ENCODE measurements at regions not wholly inside any gene's neighbourhood (a gene's known extent, or its start where the extent isn't known, plus 50 kb on each side); places are given as distances from the start of the nearest gene placed in this dataset.

- peaks cover 82% of the 10 kb centered on the region for H3K27me3 ChIP-seq
- H3K4me1 ChIP-seq (ENCODE audit: control insufficient read depth in 1 of 2, insufficient read depth in 1 of 2, low read depth in 1 of 2, low read length in 1 of 2): no peaks in the 10 kb centered on the region
- H3K9me3 ChIP-seq: no peaks in the 10 kb centered on the region
- no peak for TF ChIP-seq CTCF (IDR thresholded peaks at IDR 0.05)
- no peak overlapping the region for H3K4me3 ChIP-seq (ENCODE audit: low read depth in 1 of 2, low read length in 1 of 2)
- no peak overlapping the region for H3K27ac ChIP-seq
- H3K36me3 ChIP-seq: no peaks in the 10 kb centered on the region
These were observed 301.1 kb downstream of the IRF8 start for GRCh38 chr16:86199871-86200695.

GRCh38 chr16:86200722-86201121 lies 301.8 kb downstream of the IRF8 start:
- Histone ChIP-seq H3K27ac (no peak overlapping the region), H3K36me3 (no peaks in the 10 kb centered on the region), H3K9me3 (no peaks in the 10 kb centered on the region), H3K27me3 (peaks cover 75% of the 10 kb centered on the region), H3K4me1 (ENCODE audit: control insufficient read depth in 1 of 2, insufficient read depth in 1 of 2, low read depth in 1 of 2, low read length in 1 of 2) (no peaks in the 10 kb centered on the region), H3K4me3 (ENCODE audit: low read depth in 1 of 2, low read length in 1 of 2) (no peak overlapping the region)
- TF ChIP-seq CTCF (IDR thresholded peaks at IDR 0.05): no peak

GRCh38 chr16:86201746-86202145 lies 302.8 kb downstream of the IRF8 start:
- Histone ChIP-seq H3K27me3 (peaks cover 65% of the 10 kb centered on the region), H3K4me1 (ENCODE audit: control insufficient read depth in 1 of 2, insufficient read depth in 1 of 2, low read depth in 1 of 2, low read length in 1 of 2) (no peaks in the 10 kb centered on the region), H3K9me3 (no peaks in the 10 kb centered on the region), H3K4me3 (ENCODE audit: low read depth in 1 of 2, low read length in 1 of 2) (no peak overlapping the region), H3K27ac (no peak overlapping the region), H3K36me3 (no peaks in the 10 kb centered on the region)
- TF ChIP-seq CTCF (IDR thresholded peaks at IDR 0.05): no peak

GRCh38 chr16:86202267-86202666 lies 303.3 kb downstream of the IRF8 start:
- Histone ChIP-seq H3K4me3 (ENCODE audit: low read depth in 1 of 2, low read length in 1 of 2) (no peak overlapping the region), H3K27me3 (peaks cover 60% of the 10 kb centered on the region), H3K27ac (no peak overlapping the region), H3K9me3 (no peaks in the 10 kb centered on the region), H3K36me3 (no peaks in the 10 kb centered on the region), H3K4me1 (ENCODE audit: control insufficient read depth in 1 of 2, insufficient read depth in 1 of 2, low read depth in 1 of 2, low read length in 1 of 2) (no peaks in the 10 kb centered on the region)
- no peak for TF ChIP-seq CTCF (IDR thresholded peaks at IDR 0.05)

- Histone ChIP-seq H3K9me3 (no peaks in the 10 kb centered on the region), H3K27me3 (peaks cover 54% of the 10 kb centered on the region), H3K27ac (no peak overlapping the region), H3K4me1 (ENCODE audit: control insufficient read depth in 1 of 2, insufficient read depth in 1 of 2, low read depth in 1 of 2, low read length in 1 of 2) (no peaks in the 10 kb centered on the region), H3K4me3 (ENCODE audit: low read depth in 1 of 2, low read length in 1 of 2) (no peak overlapping the region), H3K36me3 (no peaks in the 10 kb centered on the region)
- no peak for TF ChIP-seq CTCF (IDR thresholded peaks at IDR 0.05)
These were observed 303.9 kb downstream of the IRF8 start for GRCh38 chr16:86202760-86203426.

Data from neutrophil (primary cell).